ENCODE measurements at regions not wholly inside any gene's neighbourhood (a gene's known extent, or its start where the extent isn't known, plus 50 kb on each side); places are given as distances from the start of the nearest gene placed in this dataset.
A peak's percentile ranks its signal among the peaks of the same experiment; 100 is the strongest.

DNA sequence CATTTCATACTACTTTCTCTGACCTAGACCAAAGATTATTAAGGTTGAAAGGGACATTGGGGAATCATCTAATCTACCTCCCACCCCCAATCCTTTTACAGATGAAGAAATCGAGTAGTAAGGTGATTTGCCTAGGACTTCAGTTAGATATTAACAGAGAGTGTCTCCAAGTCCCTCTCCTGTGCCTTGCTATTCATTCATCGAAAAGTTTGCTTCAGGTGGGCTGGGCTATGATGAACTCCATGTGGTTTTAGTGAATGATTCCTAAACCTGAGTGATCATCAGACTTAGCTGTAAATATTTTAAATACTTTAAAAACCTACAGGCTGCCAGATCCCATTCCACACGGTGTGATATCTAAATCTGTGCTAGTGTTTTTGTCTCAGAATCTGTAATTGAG, 259.4 kb upstream of the SORCS1 start:
- FAIRE-seq = no peak
- H3K27me3 ChIP-seq (ENCODE audit: control insufficient read depth, insufficient read depth, low read length) = no peaks in the 10 kb centered on the region
- intact Hi-C loops (cut with DNase I) = no loop called here

DNA sequence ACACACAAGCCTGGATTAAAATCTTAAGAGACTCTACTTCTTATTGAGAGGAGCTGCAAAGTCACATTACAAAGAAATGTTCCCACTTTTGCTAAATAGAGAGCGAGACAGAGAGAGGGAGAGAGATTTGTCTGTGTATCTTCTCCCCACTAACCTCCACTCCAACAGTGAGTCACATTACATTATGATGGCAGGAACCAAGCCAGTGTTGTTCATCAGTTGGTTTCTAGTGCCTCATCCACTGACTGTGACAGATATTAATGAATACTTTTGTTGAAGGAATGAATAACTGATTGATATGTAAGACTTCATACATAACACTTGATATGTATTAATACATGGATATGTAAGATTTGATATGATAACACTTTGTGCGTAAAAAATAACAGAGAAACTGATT, 258.2 kb upstream of the SORCS1 start:
- no peaks in the 10 kb centered on the region for H3K36me3 ChIP-seq (ENCODE audit: control insufficient read depth in 2 of 3, insufficient read depth in 3 of 3, low read length in 3 of 3)
- peaks cover 2 to 14% (median 3%) of the 10 kb centered on the region in 3 donors for H3K4me1 ChIP-seq (ENCODE audit: control insufficient read depth in 2 of 3, insufficient read depth in 2 of 3, low read depth in 1 of 3, low read length in 3 of 3)
- intact Hi-C loops (cut with DNase I) = no loop called here
- H3K27ac ChIP-seq (ENCODE audit: low read depth in 2 of 2, low read length in 2 of 2) = no peak overlapping the region
- DNase-seq = no peak
- no peak for TF ChIP-seq CTCF (IDR thresholded peaks at IDR 0.05; ENCODE audit: borderline replicate concordance, extremely low read depth, insufficient read depth)
- no peak for FAIRE-seq
- H3K27me3 ChIP-seq (ENCODE audit: control insufficient read depth, insufficient read depth, low read length) = no peaks in the 10 kb centered on the region
- H3K4me3 ChIP-seq (ENCODE audit: low read length in 3 of 3) = no peak overlapping the region
- H3K9ac ChIP-seq (ENCODE audit: low read length in 3 of 3) = no peak overlapping the region
- H3K9me3 ChIP-seq (ENCODE audit: control insufficient read depth in 2 of 3, insufficient read depth in 1 of 3, low read length in 3 of 3) = no peaks in the 10 kb centered on the region

More for the DNA sequence above, 259.4 kb upstream of the SORCS1 start:
- Histone ChIP-seq H3K36me3 (ENCODE audit: control insufficient read depth in 2 of 3, insufficient read depth in 3 of 3, low read length in 3 of 3) (no peaks in the 10 kb centered on the region), H3K9ac (ENCODE audit: low read length in 3 of 3) (no peak overlapping the region), H3K9me3 (ENCODE audit: control insufficient read depth in 2 of 3, insufficient read depth in 1 of 3, low read length in 3 of 3) (no peaks in the 10 kb centered on the region), H3K4me3 (ENCODE audit: low read length in 3 of 3) (no peak overlapping the region), H3K4me1 (ENCODE audit: control insufficient read depth in 2 of 3, insufficient read depth in 2 of 3, low read depth in 1 of 3, low read length in 3 of 3) (peaks cover 2 to 17% (median 3%) of the 10 kb centered on the region in 3 donors), H3K27ac (ENCODE audit: low read depth in 2 of 2, low read length in 2 of 2) (no peak overlapping the region)
- DNase-seq = peak in 2 of 5 donors; percentile 6 to 29
- no peak for TF ChIP-seq CTCF (IDR thresholded peaks at IDR 0.05; ENCODE audit: borderline replicate concordance, extremely low read depth, insufficient read depth)

GRCh38 chr10:107420196-107420595, 255.7 kb upstream of the SORCS1 start:
- no peak for FAIRE-seq
- H3K9ac ChIP-seq (ENCODE audit: low read length in 3 of 3) = no peak overlapping the region
- no peak overlapping the region for H3K4me3 ChIP-seq (ENCODE audit: low read length in 3 of 3)
- H3K9me3 ChIP-seq (ENCODE audit: control insufficient read depth in 2 of 3, insufficient read depth in 1 of 3, low read length in 3 of 3) = no peaks in the 10 kb centered on the region
- TF ChIP-seq CTCF (IDR thresholded peaks at IDR 0.05; ENCODE audit: borderline replicate concordance, extremely low read depth, insufficient read depth) = no peak
- H3K27me3 ChIP-seq (ENCODE audit: control insufficient read depth, insufficient read depth, low read length) = no peaks in the 10 kb centered on the region
- H3K27ac ChIP-seq (ENCODE audit: low read depth in 2 of 2, low read length in 2 of 2) = no peak overlapping the region
- H3K4me1 ChIP-seq (ENCODE audit: control insufficient read depth in 2 of 3, insufficient read depth in 2 of 3, low read depth in 1 of 3, low read length in 3 of 3) = peaks cover 0 to 5% (median 0%) of the 10 kb centered on the region in 3 donors
- H3K36me3 ChIP-seq (ENCODE audit: control insufficient read depth in 2 of 3, insufficient read depth in 3 of 3, low read length in 3 of 3) = no peaks in the 10 kb centered on the region
- intact Hi-C loops (cut with DNase I) = no loop called here
- no peak for DNase-seq

All from kidney (tissue), 13 donors.